GM19043 (cell line): ENCODE measurements at regions not wholly inside any gene's neighbourhood (a gene's known extent, or its start where the extent isn't known, plus 50 kb on each side); places are given as distances from the start of the nearest gene placed in this dataset.
"Not testable (repeated sequence)": the region's sequence is repeated elsewhere in the genome, so short reads cannot be mapped to it uniquely, and the experiment has no call there.

Experiments used
- ATAC-seq: cut with Tn5 transposase; IDR thresholded peaks from one replicate; pipeline ENCODE4 v1.9.1; 2021; ENCODE audit warnings: low read depth; ENCODE audit not compliant: unreplicated experiment

- ATAC-seq: no peak
Observed at GRCh38 chr1:81192647-81193642, 607.8 kb upstream of the ADGRL2 start.

DNA sequence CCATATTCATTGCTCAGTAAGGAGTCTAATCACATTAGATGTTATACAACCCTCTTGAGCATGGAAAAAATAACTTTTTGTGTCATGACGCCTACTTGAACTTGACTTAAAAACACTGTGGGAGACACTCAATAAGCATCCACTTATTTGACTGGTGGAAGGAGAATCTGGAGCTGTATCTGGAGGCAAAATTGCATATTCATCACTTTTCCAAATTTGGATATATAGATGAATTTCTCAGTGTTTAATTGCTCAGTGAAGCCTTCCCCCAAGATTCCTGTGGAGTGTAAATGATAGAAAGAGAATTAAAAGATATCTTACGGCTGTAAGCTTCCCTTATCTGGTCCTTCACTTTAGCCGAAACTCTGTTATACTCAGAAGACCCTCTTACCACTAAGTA, 610.7 kb upstream of the ADGRL2 start:
- no peak for ATAC-seq

- ATAC-seq: no peak
Observed at GRCh38 chr1:81187635-81188034, 613.1 kb upstream of the ADGRL2 start.

DNA sequence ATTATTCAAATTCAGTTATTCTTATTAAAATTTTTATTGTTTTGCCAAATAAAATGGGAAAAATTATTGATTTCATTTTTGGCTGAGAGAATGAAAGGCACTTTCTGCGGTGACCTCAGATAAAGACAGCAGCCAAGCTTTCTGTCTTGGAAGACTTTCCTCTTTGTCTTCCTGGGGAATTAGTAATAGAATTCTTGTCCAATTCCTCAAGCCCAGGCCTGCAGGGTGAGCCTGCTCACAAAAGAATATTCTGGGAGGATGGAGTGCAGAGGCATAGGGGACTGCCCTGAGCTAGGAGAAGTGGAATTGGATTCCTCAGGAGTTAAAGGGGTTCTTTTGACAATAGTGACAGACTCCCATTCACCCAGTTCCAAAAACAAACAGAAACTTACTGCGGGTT, 614.5 kb upstream of the ADGRL2 start:
- ATAC-seq: no peak

GRCh38 chr1:81183553-81183952, 617.2 kb upstream of the ADGRL2 start:
- ATAC-seq: no peak

DNA sequence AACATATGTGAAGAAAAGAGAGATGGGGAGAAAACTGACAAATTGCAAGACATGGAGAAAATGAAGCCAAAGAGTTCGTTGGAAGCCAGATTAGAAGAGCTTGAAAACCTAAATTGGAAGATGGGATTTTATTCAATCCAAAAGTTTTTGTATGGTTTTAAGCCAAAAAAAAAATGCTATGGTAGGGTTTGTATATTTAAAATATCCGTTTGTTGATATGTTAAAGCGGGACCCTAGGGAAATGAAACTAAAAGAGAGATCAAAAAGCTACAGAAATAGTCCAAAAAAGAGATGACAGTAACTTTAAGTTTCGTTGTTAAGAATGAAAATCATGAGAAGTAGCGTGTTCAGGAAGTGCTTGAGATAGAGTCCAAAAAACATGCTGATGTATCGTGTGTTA, 617.7 kb upstream of the ADGRL2 start:
- ATAC-seq: no peak

- ATAC-seq: no peak
Observed at GRCh38 chr1:81179242-81179641, 621.5 kb upstream of the ADGRL2 start.

DNA sequence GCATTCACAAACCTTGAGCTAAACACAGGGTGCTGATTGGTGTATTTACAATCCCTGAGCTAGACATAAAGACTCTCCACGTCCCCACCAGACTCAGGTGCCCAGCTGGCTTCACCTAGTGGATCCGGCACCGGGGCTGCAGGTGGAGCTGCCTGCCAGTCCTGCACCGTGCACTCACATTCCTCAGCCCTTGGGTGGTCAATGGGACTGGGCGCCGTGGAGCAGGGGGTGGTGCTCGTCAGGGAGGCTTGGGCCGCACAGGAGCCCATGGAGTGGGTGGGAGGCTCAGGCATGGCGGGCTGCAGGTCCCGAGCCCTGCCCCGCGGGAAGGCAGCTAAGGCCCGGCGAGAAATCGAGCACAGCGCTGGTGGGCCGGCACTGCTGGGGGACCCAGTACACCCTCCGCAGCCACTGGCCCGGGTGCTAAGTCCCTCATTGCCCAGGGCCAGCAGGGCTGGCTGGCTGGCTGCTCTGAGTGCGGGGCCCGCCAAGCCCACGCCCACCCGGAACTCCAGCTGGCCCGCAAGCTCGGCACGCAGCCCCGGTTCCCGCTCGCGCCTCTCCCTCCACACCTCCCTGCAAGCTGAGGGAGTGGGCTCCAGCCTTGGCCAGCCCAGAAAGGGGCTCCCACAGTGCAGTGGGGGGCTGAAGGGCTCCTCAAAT, 622.2 kb upstream of the ADGRL2 start:
- not testable (repeated sequence) for ATAC-seq

DNA sequence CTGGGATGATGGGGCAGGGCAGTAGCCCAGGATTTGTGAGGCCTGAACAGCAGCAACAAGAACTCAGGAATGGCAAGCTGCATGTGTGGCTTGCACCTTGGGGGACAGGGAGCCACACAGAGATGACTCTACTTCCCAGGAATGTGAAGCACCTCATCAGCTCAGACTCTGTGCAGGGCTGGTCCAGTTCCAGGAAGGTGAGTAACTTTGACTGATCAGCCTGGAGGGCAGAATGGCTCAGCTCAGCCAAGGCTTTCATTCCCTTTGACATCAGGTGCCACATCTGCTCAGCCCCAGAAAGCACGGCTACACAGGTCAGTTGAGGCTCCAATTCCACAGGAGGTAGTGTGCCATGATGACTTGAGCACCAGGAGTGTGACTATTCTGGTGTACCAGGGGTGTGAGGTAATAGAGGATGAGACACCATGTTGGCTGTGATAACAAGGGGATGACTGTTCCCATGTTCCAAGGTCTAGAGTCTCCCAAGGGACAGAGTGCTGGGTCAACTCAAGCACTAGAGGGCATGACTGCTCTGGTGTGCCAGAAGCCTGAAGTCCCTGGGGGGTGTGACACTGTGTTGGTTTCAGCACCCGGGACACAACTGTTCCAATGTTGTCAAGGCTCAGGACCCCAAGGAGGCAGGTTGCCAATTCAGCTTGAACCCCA, 625.8 kb upstream of the ADGRL2 start:
- ATAC-seq: no peak

GRCh38 chr1:81174052-81174451, 626.7 kb upstream of the ADGRL2 start:
- ATAC-seq: no peak

GRCh38 chr1:81172483-81172882, 628.3 kb upstream of the ADGRL2 start:
- no peak for ATAC-seq

DNA sequence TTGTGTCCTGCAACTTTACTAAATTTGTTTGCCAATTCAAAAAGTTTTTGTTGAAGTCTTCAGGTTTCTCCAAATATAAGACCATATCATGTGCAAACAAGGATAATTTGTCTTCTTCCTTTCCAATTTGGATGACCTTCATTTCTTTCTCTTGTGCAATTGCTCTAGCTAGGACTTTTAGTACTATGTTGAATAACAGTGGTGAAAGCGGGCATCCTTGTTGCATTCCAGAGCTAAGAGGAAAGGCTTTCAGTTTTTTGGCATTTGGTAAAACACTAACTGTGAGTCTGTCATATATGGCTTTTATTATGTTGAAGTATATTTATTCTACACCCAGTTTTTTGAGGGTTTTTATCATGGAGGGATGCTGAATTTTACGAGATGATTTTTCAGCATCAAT, 630.0 kb upstream of the ADGRL2 start:
- no peak for ATAC-seq

DNA sequence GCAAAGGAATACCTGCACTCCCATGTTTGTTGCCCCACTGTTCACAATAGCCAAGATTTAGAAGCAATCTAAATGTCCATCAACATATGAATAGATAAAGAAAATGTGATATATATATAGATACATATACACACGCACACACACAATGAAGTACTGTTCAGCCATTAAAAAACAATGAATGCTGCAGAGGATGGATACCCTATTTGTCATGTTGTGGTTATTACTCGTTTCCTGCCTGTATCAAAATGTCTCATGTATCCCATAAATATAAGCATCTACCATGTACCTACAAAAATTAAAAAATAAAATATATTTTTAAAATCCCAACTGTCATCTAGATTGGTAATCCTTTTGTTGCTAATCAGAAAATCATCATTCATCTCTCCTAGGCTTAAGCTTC, 634.8 kb upstream of the ADGRL2 start:
- ATAC-seq: no peak

DNA sequence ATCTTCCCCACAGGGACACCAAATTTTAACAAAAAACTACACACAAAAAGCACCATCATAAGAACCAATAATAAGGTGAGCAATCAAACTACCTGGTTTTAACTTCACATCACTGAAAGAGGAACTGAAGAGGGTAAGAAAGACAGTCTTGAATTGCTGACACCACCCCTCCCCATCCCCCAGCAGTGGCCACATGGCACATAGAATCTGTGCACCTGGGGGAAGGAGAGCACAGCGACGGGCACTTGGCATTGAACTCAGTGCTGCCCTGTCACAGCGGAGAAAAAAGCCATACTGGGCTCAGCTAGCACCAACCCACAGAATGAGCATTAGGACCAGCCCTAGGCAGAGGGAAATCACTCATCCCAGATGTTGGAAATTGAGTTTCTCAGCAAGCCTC, 640.0 kb upstream of the ADGRL2 start:
- no peak for ATAC-seq

- no peak for ATAC-seq
Observed at GRCh38 chr1:81158592-81158991, 642.1 kb upstream of the ADGRL2 start.

- no peak for ATAC-seq
Observed at GRCh38 chr1:81157686-81158085, 643.0 kb upstream of the ADGRL2 start.

DNA sequence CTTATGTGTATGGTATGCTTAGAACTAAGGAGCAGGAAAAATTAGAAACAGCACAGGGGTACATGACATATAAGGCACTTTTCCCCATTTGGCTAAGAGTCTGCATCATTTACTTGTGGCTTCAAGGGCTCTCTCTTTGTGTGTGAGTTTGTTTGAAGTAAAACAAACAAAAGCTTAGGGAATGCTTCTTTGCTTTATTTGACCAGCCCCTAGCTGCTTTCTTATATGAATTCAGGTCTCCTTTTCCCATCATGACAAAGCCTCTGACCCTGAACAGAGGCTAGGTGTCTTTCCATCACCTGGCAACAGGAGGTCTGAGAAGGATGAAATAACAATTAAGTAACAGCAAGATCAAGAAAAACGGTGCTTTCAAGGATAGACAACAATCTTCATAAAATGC, 643.8 kb upstream of the ADGRL2 start:
- ATAC-seq: no peak

DNA sequence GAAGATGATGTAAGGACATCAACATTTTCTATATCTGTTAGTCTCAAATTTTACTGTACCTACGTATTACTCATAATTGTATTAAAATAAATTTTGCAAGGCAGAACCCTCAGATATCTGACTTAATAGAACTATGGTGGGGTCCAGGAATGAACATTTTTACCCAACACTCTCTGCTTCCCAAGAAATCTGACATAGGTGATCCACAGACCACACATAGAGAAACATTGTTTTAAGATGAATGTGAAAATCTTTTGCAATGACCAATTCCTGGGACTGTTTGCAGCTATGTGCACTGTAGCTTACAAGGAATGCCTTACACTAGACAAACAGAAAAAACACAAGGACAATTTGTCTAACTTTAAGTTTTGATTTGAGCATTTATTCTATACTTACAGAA, 645.6 kb upstream of the ADGRL2 start:
- no peak for ATAC-seq

DNA sequence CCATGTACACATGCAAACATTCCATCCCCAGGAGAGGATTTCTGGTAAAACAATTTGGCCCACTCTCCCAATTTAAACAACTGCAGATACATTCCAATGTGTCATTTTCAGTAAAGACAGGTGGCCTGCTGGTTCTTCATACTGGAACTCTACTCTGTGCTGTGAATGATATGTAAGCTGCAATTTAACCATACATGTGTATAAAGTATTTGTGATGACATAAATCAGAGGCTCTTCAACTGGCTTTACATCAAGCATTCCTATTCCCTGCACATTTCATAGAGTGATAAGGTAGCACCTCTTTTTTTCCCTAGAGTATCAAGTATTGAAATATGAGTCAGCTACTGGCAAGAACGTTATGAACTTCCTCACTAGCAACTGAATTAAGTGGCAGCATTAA, 649.5 kb upstream of the ADGRL2 start:
- no peak for ATAC-seq

DNA sequence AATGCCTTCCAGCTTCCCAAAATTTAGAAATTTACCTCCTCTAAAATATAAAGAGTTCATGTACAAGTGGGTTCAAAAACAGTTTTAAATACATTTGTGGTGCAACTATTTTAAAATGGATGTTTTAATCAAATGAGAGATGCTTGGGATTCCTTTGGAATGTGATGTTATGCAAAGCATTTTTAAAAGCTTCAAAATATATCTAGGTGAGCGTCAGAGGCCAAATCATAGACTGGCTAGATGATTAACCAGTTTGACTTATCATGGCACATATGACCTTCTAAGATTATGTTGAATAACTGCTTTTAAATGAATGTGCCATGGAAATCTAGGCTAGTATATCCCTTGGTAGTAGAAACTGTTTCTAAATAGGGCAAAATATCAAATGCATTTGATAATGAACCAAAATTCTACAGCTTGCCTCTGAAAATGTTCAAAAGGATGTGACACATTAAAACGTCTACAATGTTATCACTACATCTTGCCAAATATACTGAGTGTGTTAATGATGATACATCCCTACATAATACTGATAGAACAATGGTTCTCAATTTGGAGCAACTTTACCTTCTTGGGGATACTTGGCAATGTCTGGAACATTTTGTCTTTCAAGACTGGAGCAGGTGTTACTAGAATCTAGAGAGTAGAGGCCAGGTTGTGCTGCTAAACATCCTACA, 650.9 kb upstream of the ADGRL2 start:
- no peak for ATAC-seq
